ENCODE measurements at regions not wholly inside any gene's neighbourhood (a gene's known extent, or its start where the extent isn't known, plus 50 kb on each side); places are given as distances from the start of the nearest gene placed in this dataset.
"Not testable (repeated sequence)": the region's sequence is repeated elsewhere in the genome, so short reads cannot be mapped to it uniquely, and the experiment has no call there.

GRCh38 chr11:116666673-116667249 is 106.0 kb downstream of the BUD13 start:
- DNase-seq, result not testable (repeated sequence)

GRCh38 chr11:116665523-116665922 is 107.3 kb downstream of the BUD13 start:
- no peak for DNase-seq

DNA sequence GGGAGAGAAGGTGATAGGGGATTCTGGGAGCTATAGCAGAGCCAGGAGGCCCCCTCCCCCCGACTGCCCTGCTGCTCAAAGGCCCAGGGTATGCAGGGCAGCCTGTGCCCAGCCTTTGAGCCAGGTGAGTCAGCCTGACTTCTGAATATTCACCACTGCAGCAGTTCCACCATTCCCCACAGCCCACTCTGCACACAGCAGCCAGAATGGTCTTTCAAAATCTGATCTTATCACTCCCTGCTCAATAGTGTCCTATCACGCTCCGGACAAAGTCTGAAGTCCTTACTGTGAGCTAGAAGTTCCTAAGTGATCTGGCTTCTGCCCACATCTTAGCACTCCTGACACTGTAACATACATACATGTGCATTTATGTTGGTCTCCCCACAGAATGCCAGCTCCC is 111.7 kb downstream of the BUD13 start:
- no peak for DNase-seq

- no peak for DNase-seq
These were observed 112.8 kb downstream of the BUD13 start for GRCh38 chr11:116660011-116660410.

DNA sequence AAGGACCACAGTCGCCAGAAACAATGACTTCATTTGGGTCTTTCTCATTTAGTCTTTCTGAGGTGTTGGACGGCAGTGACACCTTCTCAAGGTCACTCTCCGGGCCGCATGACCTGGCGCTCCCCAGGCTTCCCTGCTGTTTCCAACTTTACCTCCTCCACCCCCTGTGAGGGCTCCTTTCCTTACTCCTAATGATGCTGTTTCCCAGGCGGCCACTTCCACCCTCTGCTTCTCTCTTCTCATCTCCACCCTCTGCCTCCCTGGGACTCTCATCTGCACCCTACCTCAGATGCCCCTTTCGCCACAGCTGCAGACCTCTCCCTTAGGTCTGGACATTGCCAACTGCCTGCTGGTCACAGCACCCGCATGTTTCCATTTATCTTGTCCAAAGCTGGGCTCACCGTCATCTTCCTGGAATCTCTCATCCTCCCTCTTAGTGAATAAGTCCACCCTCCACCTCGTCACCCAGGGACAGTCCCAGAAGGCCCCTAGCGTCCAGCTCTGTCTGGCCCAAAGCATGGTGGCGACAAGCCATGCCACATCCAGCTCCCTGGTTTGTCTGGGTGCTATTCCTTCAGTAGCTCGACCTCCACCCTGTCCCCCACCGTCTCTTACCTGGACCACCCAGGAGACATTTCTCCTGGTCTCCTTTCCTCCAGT is 113.8 kb downstream of the BUD13 start:
- DNase-seq, result no peak

DNA sequence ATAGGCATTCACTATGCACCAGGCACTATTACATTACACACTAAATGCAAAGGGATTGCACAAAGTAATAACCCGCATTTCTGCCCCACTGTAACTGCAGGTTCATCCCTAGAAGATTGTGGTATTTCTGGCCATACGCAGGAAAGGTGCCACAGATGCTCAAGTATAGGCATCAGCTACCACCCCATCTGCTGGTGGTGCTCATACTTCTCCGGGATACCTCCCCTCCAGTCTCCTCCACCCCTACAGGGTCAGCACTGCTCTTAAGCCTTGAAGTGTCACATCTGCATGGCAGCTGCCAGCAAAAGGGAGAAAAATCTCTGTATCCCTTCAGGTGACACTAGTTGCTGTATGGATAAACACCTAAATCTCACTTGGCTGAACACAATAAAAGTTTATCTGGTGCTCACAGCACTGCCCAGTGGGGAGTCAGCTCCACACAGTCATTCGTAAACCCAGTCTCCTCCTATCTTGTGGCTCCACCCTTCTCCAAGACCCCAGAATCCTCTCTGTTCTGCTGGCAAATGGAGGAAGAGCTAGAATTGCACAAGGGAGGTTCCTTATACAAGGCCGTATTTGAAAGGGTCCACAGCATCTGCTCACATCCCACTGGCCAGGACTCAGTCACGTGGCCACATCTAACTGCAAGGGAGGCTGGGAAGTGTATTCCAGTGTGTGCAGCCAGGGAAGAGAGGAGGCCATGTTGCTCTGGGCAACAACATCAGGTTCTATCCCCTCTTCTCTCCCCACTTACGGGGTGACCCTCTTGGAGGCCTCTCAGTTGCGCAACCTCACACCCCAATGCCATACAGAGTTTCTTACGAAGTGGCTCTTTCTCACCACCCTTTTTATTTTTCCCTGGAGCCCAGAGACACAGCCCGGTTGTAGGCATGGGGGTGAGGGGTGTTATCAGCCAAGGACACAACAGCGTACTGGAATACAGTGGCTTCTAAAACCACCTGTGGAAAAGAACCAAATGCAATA is 114.7 kb downstream of the BUD13 start:
- no peak for DNase-seq

DNA sequence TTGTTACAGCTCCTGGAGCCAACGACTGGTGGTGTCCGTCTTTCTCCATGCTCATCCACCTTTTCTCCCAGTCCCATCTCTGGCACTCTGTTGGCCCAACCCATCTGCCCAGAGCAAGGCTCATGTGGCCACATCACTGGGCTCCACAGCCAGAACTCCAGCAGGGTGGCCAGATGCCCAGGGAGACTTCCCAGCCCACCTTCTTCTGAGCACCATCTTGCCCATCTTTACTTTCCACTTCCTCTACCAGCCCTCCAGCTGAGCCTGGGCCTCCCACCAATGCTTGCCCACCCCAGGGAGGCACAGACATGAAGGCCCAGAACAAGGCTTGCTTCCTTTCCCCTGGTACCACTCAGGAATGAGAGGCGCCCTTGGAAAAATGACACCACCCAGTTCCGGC is 116.8 kb downstream of the BUD13 start:
- DNase-seq, result no peak

GRCh38 chr11:116654526-116654925 is 118.3 kb downstream of the BUD13 start:
- DNase-seq, result no peak

GRCh38 chr11:116653206-116653605 is 119.6 kb downstream of the BUD13 start:
- no peak for DNase-seq

DNA sequence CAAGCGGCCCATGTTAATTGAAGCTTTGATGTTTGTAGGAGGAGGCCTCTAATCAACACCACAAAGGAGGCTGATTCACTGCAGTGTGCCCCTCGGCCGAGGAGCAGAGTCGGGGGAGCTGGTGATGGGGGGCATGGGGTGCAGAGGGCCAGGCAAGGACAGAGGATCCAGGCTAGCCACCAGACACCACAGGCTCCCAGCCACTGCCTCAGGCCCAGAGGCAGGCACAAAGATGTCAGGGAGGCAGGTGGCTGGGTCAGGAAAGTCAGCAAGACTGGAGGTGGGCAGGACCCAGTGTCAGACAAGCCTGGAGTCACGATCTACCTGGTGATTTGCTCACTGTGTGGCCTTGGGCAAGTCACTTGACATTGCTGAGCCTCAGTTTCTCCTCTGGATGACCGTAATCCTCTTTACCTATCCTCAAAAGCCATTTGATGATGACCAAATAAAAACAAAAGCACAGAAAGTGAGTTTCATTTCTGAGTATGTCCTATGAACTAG is 121.0 kb downstream of the BUD13 start:
- DNase-seq, result no peak

- no peak for DNase-seq
These were observed 121.6 kb downstream of the BUD13 start for GRCh38 chr11:116651098-116651736.

DNA sequence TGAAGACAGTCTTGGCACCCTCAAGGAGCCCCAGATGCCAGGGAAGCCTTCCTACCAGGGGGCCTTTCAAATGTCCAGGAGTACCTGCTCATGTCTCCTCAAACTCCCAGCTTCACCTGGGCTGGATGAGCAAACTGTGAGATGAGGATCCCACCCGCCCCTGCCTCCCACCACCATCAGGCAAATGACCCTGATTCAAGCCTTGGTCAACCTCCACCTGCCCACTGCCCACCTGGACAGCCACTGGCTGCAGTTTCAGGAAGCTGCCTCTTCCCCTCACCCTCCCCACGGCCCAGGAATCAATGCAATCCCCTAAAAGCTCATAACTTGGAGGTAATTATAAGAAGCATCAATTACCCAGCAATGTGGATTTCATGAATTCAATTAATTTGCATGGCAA is 122.7 kb downstream of the BUD13 start:
- no peak for DNase-seq

DNA sequence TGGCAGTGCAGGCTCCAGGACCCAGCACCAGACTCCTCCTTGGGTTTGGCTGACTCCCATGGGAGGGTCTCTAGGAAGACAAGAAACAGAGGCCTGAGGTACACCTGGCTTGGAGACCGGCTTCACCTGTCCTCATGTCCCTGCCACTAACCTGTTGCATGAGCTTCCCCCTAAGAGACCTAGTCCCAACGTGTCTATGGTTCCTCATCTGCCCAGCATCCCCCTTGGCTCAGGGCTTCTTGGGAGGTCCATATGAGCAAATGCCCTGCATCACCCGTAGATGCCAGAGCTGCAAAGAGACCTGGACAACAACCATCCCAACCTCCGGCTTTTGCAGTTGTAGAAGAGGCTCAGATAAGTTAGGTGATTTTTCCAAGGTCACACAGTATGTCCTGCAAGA is 123.5 kb downstream of the BUD13 start:
- no peak for DNase-seq

DNA sequence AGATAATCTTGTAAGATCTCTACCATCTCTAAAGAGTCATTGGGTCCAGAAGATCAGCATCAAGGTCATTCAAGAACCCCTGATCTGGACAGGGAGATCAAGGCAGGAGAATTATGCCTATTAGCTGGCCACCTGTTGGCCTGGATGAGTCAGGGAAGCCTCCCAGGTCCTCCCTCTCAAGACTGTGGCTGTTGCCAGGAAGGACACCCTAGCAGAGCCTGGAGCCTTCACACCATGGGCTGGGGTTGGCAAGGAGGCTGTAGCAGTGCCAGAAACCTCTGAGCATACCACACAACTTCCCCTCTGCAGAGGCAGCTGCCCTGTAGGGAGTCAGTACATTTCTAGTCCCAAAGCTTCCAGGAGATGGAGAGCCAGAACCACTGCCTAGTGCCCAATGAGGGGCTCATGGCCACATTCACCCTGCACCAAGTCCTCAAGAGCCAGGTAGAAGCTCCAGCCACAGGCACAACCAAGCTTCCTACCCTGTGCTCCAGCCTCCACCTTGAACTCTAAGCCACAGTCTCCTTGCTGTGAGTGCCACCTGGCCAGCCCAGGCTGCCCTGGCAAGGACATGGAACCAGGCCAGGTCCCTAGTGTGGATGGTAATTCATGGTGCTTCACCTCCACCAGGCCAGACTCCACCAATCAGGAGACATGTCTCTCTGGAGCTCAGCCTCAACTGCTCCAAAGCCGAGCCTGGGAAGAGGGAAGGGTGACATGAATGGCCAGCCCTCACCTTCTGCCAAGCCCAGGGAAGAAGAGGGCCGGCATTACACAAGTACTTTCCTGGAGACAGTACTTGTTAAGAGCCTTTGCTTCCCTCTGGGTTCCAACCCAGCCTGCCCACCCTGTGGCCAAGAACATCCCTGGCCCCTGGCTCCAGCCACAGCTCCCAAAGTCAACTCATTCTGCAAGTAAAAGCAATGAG is 124.3 kb downstream of the BUD13 start:
- no peak for DNase-seq

- DNase-seq, result no peak
These were observed 125.3 kb downstream of the BUD13 start for GRCh38 chr11:116647305-116648080.

GRCh38 chr11:116646191-116646590 is 126.6 kb downstream of the BUD13 start:
- no peak for DNase-seq

DNA sequence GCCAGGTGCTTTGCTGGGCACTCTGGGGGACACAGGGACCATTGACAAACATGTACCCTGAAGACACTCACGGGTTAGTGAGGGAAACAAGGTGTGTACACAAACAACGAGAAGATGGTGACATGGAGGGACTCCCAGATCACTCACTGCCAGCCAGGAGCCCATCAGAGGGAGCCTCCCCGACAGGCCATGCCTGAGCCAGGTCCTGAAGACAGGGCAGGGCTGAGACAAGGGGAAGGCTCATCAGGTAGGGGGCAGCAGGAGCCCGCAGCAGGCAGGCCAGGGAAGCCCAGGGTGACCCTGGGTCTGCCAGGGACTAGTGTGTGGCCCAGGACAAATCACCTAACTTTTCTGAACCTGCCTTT is 127.9 kb downstream of the BUD13 start:
- DNase-seq, result no peak

GRCh38 chr11:116644201-116644940 is 128.4 kb downstream of the BUD13 start:
- DNase-seq, result no peak

- DNase-seq, result no peak
These were observed 129.3 kb downstream of the BUD13 start for GRCh38 chr11:116643521-116643920.

GRCh38 chr11:116642902-116643301 is 129.9 kb downstream of the BUD13 start:
- DNase-seq, result no peak
